IMR-90 (cell line): ENCODE measurements at regions not wholly inside any gene's neighbourhood (a gene's known extent, or its start where the extent isn't known, plus 50 kb on each side); places are given as distances from the start of the nearest gene placed in this dataset.

Experiments used
- ATAC-seq: fragments of 200-7000 bp; cut with Tn5 transposase; 2 replicates; pipeline ENCODE4 v1.9.1; 2020; ENCODE audit warnings: low read depth, mild to moderate bottlenecking, moderate library complexity
- BruUV-seq: library from RNA; stranded (reverse); fragments of 400-500 nt; replicated peaks from 2 replicates; lab custom pipeline; 2021; lab: Mats Ljungman, UMichigan
- CTCF ChIA-PET: fragments of 300-600 bp; formaldehyde crosslinking; extraction: SDS; loops from one replicate; lab custom pipeline; 2021; ENCODE audit warnings: antibody characterized with exemption; lab: Yijun Ruan, JAX
- POLR2A ChIA-PET: fragments of 300-600 bp; sonication (Branson Sonifier 250); formaldehyde crosslinking; loops from one replicate; lab custom pipeline; 2022; ENCODE audit warnings: antibody characterized with exemption; ENCODE audit not compliant: unreplicated experiment; lab: Charles Lee
- DNase-seq: peaks from one replicate; pipeline ENCODE4 v3.0.0; 2013
- H2AFZ ChIP-seq: replicated peaks from 2 replicates; pipeline ENCODE3; 2013; ENCODE audit warnings: low read length, mild to moderate bottlenecking; ENCODE audit not compliant: poor library complexity
- H2AK5ac ChIP-seq: 2 replicates; pipeline ENCODE4 v1.6.1; 2013; ENCODE audit warnings: low read depth, low read length, inconsistent platforms
- H2AK9ac ChIP-seq: replicated peaks from 2 replicates; pipeline ENCODE3; 2013; ENCODE audit warnings: mild to moderate bottlenecking, low read depth, low read length, moderate library complexity; ENCODE audit not compliant: poor library complexity
- H2BK120ac ChIP-seq: 2 replicates; pipeline ENCODE4 v1.6.1; 2013; ENCODE audit warnings: low read depth, low read length, inconsistent platforms
- H2BK15ac ChIP-seq: 3 replicates; pipeline ENCODE4 v1.6.1; 2013; ENCODE audit warnings: low read depth, low read length, inconsistent platforms
- H2BK20ac ChIP-seq: 2 replicates; pipeline ENCODE4 v1.6.1; 2013; ENCODE audit warnings: low read depth, mild to moderate bottlenecking, inconsistent platforms, low read length, moderate library complexity
- H2BK5ac ChIP-seq: 2 replicates; pipeline ENCODE4 v1.6.1; 2013; ENCODE audit warnings: mild to moderate bottlenecking, low read depth, low read length, inconsistent platforms; ENCODE audit not compliant: poor library complexity, severe bottlenecking
- H3K14ac ChIP-seq: replicated peaks from 2 replicates; pipeline ENCODE4 v1.6.1; 2013; ENCODE audit warnings: low read depth, low read length, inconsistent platforms
- H3K18ac ChIP-seq: 2 replicates; pipeline ENCODE4 v1.6.1; 2013; ENCODE audit warnings: low read depth, low read length, control low read depth
- H3K23ac ChIP-seq: 2 replicates; pipeline ENCODE4 v1.6.1; 2013; ENCODE audit warnings: low read depth, low read length, inconsistent platforms
- H3K27ac ChIP-seq: 2 replicates; pipeline ENCODE4 v1.5.1; 2013; ENCODE audit warnings: mild to moderate bottlenecking, control low read depth, low read length; ENCODE audit not compliant: insufficient read depth
- H3K27me3 ChIP-seq: 2 replicates; pipeline ENCODE4 v1.6.1; 2013; ENCODE audit warnings: low read length; ENCODE audit not compliant: control insufficient read depth, insufficient read depth
- H3K36me3 ChIP-seq: 2 replicates; pipeline ENCODE4 v1.6.1; 2013; ENCODE audit warnings: low read length, mixed read lengths; ENCODE audit not compliant: control insufficient read depth, insufficient read depth
- H3K4ac ChIP-seq: 2 replicates; pipeline ENCODE4 v1.6.1; 2013; ENCODE audit warnings: low read depth, low read length, inconsistent platforms
- H3K4me1 ChIP-seq: 2 replicates; pipeline ENCODE4 v1.6.1; 2013; ENCODE audit warnings: low read length, mixed read lengths; ENCODE audit not compliant: control insufficient read depth, insufficient read depth
- H3K4me2 ChIP-seq: 2 replicates; pipeline ENCODE4 v1.6.1; 2013; ENCODE audit warnings: low read depth, mild to moderate bottlenecking, control low read depth, low read length, moderate library complexity
- H3K4me3 ChIP-seq: 2 replicates; pipeline ENCODE4 v1.5.1; 2013; ENCODE audit warnings: low read depth, mild to moderate bottlenecking, control low read depth, low read length, moderate library complexity; ENCODE audit not compliant: insufficient read depth
- H3K56ac ChIP-seq: 2 replicates; pipeline ENCODE4 v1.6.1; 2013; ENCODE audit warnings: low read length, inconsistent platforms; ENCODE audit not compliant: insufficient read depth; ENCODE audit errors: extremely low read depth
- H3K79me1 ChIP-seq, 2 experiments: 2 replicates each; pipeline ENCODE4 v1.6.1; 2013; ENCODE audit warnings: low read length in 2 of 2, inconsistent platforms in 1 of 2, low read depth in 1 of 2
- H3K9ac ChIP-seq: 2 replicates; pipeline ENCODE4 v1.6.1; 2013; ENCODE audit warnings: low read depth, low read length, control low read depth
- H3K9me1 ChIP-seq: 2 replicates; pipeline ENCODE4 v1.6.1; 2013; ENCODE audit warnings: low read length, inconsistent platforms; ENCODE audit not compliant: insufficient read depth
- H3K9me3 ChIP-seq: 2 replicates; pipeline ENCODE4 v1.6.1; 2013; ENCODE audit warnings: low read length; ENCODE audit not compliant: control insufficient read depth, insufficient read depth
- H4K20me1 ChIP-seq: 2 replicates; pipeline ENCODE4 v1.6.1; 2013; ENCODE audit warnings: low read length, inconsistent platforms; ENCODE audit not compliant: insufficient read depth
- H4K5ac ChIP-seq: 2 replicates; pipeline ENCODE4 v1.6.1; 2013; ENCODE audit warnings: mild to moderate bottlenecking, low read depth, low read length, control low read depth
- H4K8ac ChIP-seq, 2 experiments: 2 replicates each; pipeline ENCODE4 v1.6.1; 2013; ENCODE audit warnings: low read depth in 2 of 2, low read length in 2 of 2, control low read depth in 1 of 2, inconsistent platforms in 1 of 2
- H4K91ac ChIP-seq: 2 replicates; pipeline ENCODE4 v1.6.1; 2013; ENCODE audit warnings: low read depth, low read length, inconsistent platforms; ENCODE audit not compliant: insufficient read depth
- CHD1 ChIP-seq: IDR thresholded peaks from 2 replicates; pipeline ENCODE4 v1.6.1; 2012; ENCODE audit warnings: low read depth, low read length, improper control_type of control experiment
- CTCF ChIP-seq: conservative IDR thresholded peaks from 2 replicates; pipeline ENCODE4 v1.5.1; 2012; ENCODE audit warnings: mild to moderate bottlenecking, low read depth, low read length, improper control_type of control experiment
- ELK1 ChIP-seq: fragments of 150-350 bp; IDR thresholded peaks from 2 replicates; pipeline ENCODE4 v1.6.1; 2016; ENCODE audit warnings: low read depth, mild to moderate bottlenecking, low read length, moderate library complexity, borderline replicate concordance
- FOS ChIP-seq: fragments of 150-350 bp; IDR thresholded peaks from 2 replicates; pipeline ENCODE4 v1.6.1; 2016; ENCODE audit warnings: low read depth, low read length
- MAFK ChIP-seq: IDR thresholded peaks from 2 replicates; pipeline ENCODE4 v1.6.1; 2012; ENCODE audit warnings: low read depth, low read length, improper control_type of control experiment
- MAZ ChIP-seq: IDR thresholded peaks from 2 replicates; pipeline ENCODE4 v1.6.1; 2012; ENCODE audit warnings: low read depth, mild to moderate bottlenecking, low read length, improper control_type of control experiment, moderate library complexity, borderline replicate concordance
- MXI1 ChIP-seq: IDR thresholded peaks from 2 replicates; pipeline ENCODE4 v1.6.1; 2012; ENCODE audit warnings: low read depth, mild to moderate bottlenecking, low read length, moderate library complexity, borderline replicate concordance
- POLR2A ChIP-seq: IDR thresholded peaks from 2 replicates; pipeline ENCODE4 v1.6.1; 2012; ENCODE audit warnings: mild to moderate bottlenecking, low read depth, low read length
- RAD21 ChIP-seq: IDR thresholded peaks from 2 replicates; pipeline ENCODE4 v1.6.1; 2012; ENCODE audit warnings: low read length, improper control_type of control experiment
- RCOR1 ChIP-seq: IDR thresholded peaks from 2 replicates; pipeline ENCODE4 v1.6.1; 2012; ENCODE audit warnings: mild to moderate bottlenecking, low read length, improper control_type of control experiment; ENCODE audit not compliant: insufficient replicate concordance
- RFX5 ChIP-seq: IDR thresholded peaks from 2 replicates; pipeline ENCODE4 v1.8.0; 2012; ENCODE audit warnings: low read depth, mild to moderate bottlenecking, low read length, moderate library complexity
- WGBS, 2 experiments: methylation state at CpG; one replicate each; pipeline versions ENCODE4 v1.1.5 to v1.1.7; 2013; ENCODE audit warnings: missing lambda C conversion rate in 2 of 2; ENCODE audit not compliant: insufficient read length in 1 of 2; ENCODE audit errors: extremely low coverage in 2 of 2; 5-methylcytosine and 5-hydroxymethylcytosine counted together
- dilution Hi-C: fragments of 300-500 bp; cut with HindIII; formaldehyde crosslinking; loops from one replicate; pipeline ENCODE4 v1.14.3; 2018; ENCODE audit warnings: low sequenced_read_pairs; ENCODE audit not compliant: unreplicated experiment
- in situ Hi-C: fragments of 300-500 bp; cut with MboI; formaldehyde crosslinking; loops from 3 replicates; pipeline ENCODE4 v1.14.3; 2019; ENCODE audit warnings: low sequenced_read_pairs, inconsistent platforms, mixed read lengths
- intact Hi-C: fragments of 100-400 bp; cut with micrococcal nuclease; formaldehyde crosslinking; loops from 2 replicates; pipeline ENCODE4 v1.10.0; 2022

- no peak for DNase-seq
- Histone ChIP-seq H3K4me1 (no peaks in the 10 kb centered on the region), H2AK5ac (no peak overlapping the region), H3K4me2 (no peak overlapping the region), H3K23ac (no peak overlapping the region), H3K9me3 (peaks cover 6% of the 10 kb centered on the region; the same call in 1 of the 2 replicates), H3K14ac (no peak overlapping the region), H4K5ac (no peak overlapping the region), H2BK5ac (no peak overlapping the region), H4K8ac (no peak overlapping the region), H3K9ac (no peak overlapping the region), H4K91ac (no peak overlapping the region), H3K9me1 (no peaks in the 10 kb centered on the region), H2BK15ac (no peak overlapping the region), H3K4ac (no peak overlapping the region), H3K4me3 (no peak overlapping the region), H2BK120ac (no peak overlapping the region), H4K20me1 (no peaks in the 10 kb centered on the region), H3K18ac (no peak overlapping the region), H3K56ac (no peak overlapping the region), H3K27ac (no peak overlapping the region), H2BK20ac (no peak overlapping the region), H3K27me3 (no peaks in the 10 kb centered on the region), H3K79me1 (no peaks in the 10 kb centered on the region), H2AK9ac (no peak overlapping the region), H3K36me3 (no peaks in the 10 kb centered on the region), H2AFZ (no peak overlapping the region)
- intact Hi-C loops: no loop called here
- in situ Hi-C loops: no loop called here
- dilution Hi-C loops: no loop called here
- TF ChIP-seq CTCF (no peak), MAFK (no peak), RCOR1 (no peak), FOS (no peak), CHD1 (no peak), POLR2A (no peak), MAZ (no peak), ELK1 (no peak), RFX5 (no peak), RAD21 (no peak), MXI1 (no peak)
- BruUV-seq: no TSS peak
- no peak for ATAC-seq
- WGBS, 2 experiments: no CpG with 5 or more reads among the region's 2 CpGs
- POLR2A ChIA-PET: no interaction called here
- CTCF ChIA-PET: no interaction called here
Measured at GRCh38 chr3:40914475-40914874, 284.8 kb upstream of the CTNNB1 start.
